Tibial artery (tissue), 4 donors: ENCODE measurements at regions not wholly inside any gene's neighbourhood (a gene's known extent, or its start where the extent isn't known, plus 50 kb on each side); places are given as distances from the start of the nearest gene placed in this dataset.

Experiments used
- DNase-seq, 2 donors: peaks; one replicate each; pipeline ENCODE4 v3.0.0-alpha.2; 2019
- H3K27ac ChIP-seq, 2 donors: fragments of 200-600 bp; sonication (generic) in 1 of 2; 1 replicate in 1 of 2; 2 replicates in 1 of 2; pipeline ENCODE4 v1.5.1; 2018 to 2019; ENCODE audit warnings: mild to moderate bottlenecking in 1 of 2
- H3K27me3 ChIP-seq, 2 donors: fragments of 200-600 bp; sonication (generic) in 1 of 2; one replicate each; pipeline versions ENCODE4 v1.5.1 to v1.6.0; 2016 to 2019
- H3K36me3 ChIP-seq, 3 donors: fragments of 200-600 bp; sonication (generic) in 2 of 3; one replicate each; pipeline ENCODE4 v1.5.1; 2016 to 2019; ENCODE audit warnings: mild to moderate bottlenecking in 2 of 3
- H3K4me1 ChIP-seq, 4 donors: fragments of 200-600 bp; sonication (generic) in 2 of 4; 1 replicate in 3 of 4; 2 replicates in 1 of 4; pipeline ENCODE4 v1.5.1; 2016 to 2019
- H3K4me3 ChIP-seq, 2 donors: fragments of 200-600 bp; sonication (generic) in 1 of 2; 1 replicate in 1 of 2; 2 replicates in 1 of 2; pipeline ENCODE4 v1.5.1; 2018 to 2019; ENCODE audit warnings: mild to moderate bottlenecking in 2 of 2
- H3K9me3 ChIP-seq, 3 donors: fragments of 200-600 bp; sonication (generic) in 1 of 3; one replicate each; pipeline ENCODE4 v1.5.1; 2016 to 2019
- CTCF ChIP-seq, 2 experiments: fragments of 200-600 bp in 1 of 2; fragments of 450-650 bp in 1 of 2; IDR thresholded peaks; one replicate each; pipeline ENCODE4 v1.5.1; 2017 to 2019; ENCODE audit warnings: antibody characterized with exemption in 2 of 2, mild to moderate bottlenecking in 1 of 2, moderate library complexity in 1 of 2
- intact Hi-C: fragments of 100-400 bp; cut with DNase I; formaldehyde crosslinking; loops from one replicate; pipeline ENCODE4 v1.15.0; 2023; ENCODE audit warnings: low total_unique reads

- no peak for DNase-seq
- Histone ChIP-seq H3K36me3 (no peaks in the 10 kb centered on the region), H3K9me3 (no peaks in the 10 kb centered on the region), H3K4me3 (no peak overlapping the region), H3K27me3 (no peaks in the 10 kb centered on the region), H3K4me1 (no peaks in the 10 kb centered on the region), H3K27ac (no peak overlapping the region)
- TF ChIP-seq CTCF (IDR thresholded peaks at IDR 0.05), result no peak
- intact Hi-C loops, result no loop called here
Measured at GRCh38 chr21:17712887-17713286, 100.2 kb upstream of the BTG3 start.

- no peaks in the 10 kb centered on the region for H3K9me3 ChIP-seq
- no peaks in the 10 kb centered on the region for H3K36me3 ChIP-seq
- no peak for TF ChIP-seq CTCF (IDR thresholded peaks at IDR 0.05)
- H3K27ac ChIP-seq, result no peak overlapping the region
- no peak for DNase-seq
- no peaks in the 10 kb centered on the region for H3K4me1 ChIP-seq
- H3K27me3 ChIP-seq, result no peaks in the 10 kb centered on the region
- no peak overlapping the region for H3K4me3 ChIP-seq
- intact Hi-C loops, result no loop called here
Measured at GRCh38 chr21:17711896-17712295, 99.2 kb upstream of the BTG3 start.

- no peak overlapping the region for H3K27ac ChIP-seq
- no peaks in the 10 kb centered on the region for H3K4me1 ChIP-seq
- no peak for TF ChIP-seq CTCF (IDR thresholded peaks at IDR 0.05)
- no peak overlapping the region for H3K4me3 ChIP-seq
- DNase-seq, result no peak
- H3K27me3 ChIP-seq, result no peaks in the 10 kb centered on the region
- intact Hi-C loops, result no loop called here
- no peaks in the 10 kb centered on the region for H3K9me3 ChIP-seq
- H3K36me3 ChIP-seq, result no peaks in the 10 kb centered on the region
Measured at GRCh38 chr21:17709266-17709611, 96.5 kb upstream of the BTG3 start.

GRCh38 chr21:17708522-17709265, 96.0 kb upstream of the BTG3 start:
- Histone ChIP-seq H3K4me1 (no peaks in the 10 kb centered on the region), H3K27me3 (no peaks in the 10 kb centered on the region), H3K4me3 (no peak overlapping the region), H3K27ac (no peak overlapping the region), H3K36me3 (no peaks in the 10 kb centered on the region), H3K9me3 (no peaks in the 10 kb centered on the region)
- no peak for DNase-seq
- intact Hi-C loops, result no loop called here
- TF ChIP-seq CTCF (IDR thresholded peaks at IDR 0.05), result no peak

- Histone ChIP-seq H3K36me3 (no peaks in the 10 kb centered on the region), H3K9me3 (no peaks in the 10 kb centered on the region), H3K4me1 (no peaks in the 10 kb centered on the region), H3K4me3 (no peak overlapping the region), H3K27me3 (no peaks in the 10 kb centered on the region), H3K27ac (no peak overlapping the region)
- TF ChIP-seq CTCF (IDR thresholded peaks at IDR 0.05), result no peak
- intact Hi-C loops, result no loop called here
- DNase-seq, result no peak
Measured at GRCh38 chr21:17699524-17700189, 87.0 kb upstream of the BTG3 start.
